Endothelial cell of umbilical vein (primary cell): ENCODE measurements at regions not wholly inside any gene's neighbourhood (a gene's known extent, or its start where the extent isn't known, plus 50 kb on each side); places are given as distances from the start of the nearest gene placed in this dataset.
"Not testable (repeated sequence)": the region's sequence is repeated elsewhere in the genome, so short reads cannot be mapped to it uniquely, and the experiment has no call there.

ENCODE experiments used
- BruUV-seq: library from RNA; stranded (reverse); fragments of 400-500 nt; replicated peaks from 2 replicates; lab custom pipeline; 2021; lab: Mats Ljungman, UMichigan
- CTCF ChIA-PET: fragments of 300-600, 350-600 bp; sonication (Branson Sonifier 250); formaldehyde crosslinking; loops from one replicate; lab custom pipeline; 2021; ENCODE audit warnings: antibody characterized with exemption, inconsistent platforms; lab: Charles Lee
- POLR2A ChIA-PET: fragments of 300-600, 350-600 bp; sonication (Branson Sonifier 250); formaldehyde crosslinking; loops from one replicate; lab custom pipeline; 2021; ENCODE audit warnings: antibody characterized with exemption, inconsistent platforms; lab: Charles Lee
- DNase-seq: peaks from one replicate; pipeline ENCODE4 v3.0.0-alpha.2; 2011; ENCODE audit warnings: low read depth, low spot score
- FAIRE-seq: peaks from 2 replicates; lab custom pipeline; 2011; peaks lifted over from hg19 to GRCh38; lab: Jason Lieb, UNC
- H2AFZ ChIP-seq: 2 replicates; pipeline ENCODE4 v1.6.0; 2012; ENCODE audit warnings: low read depth, low read length, control low read depth, inconsistent platforms
- H3K27ac ChIP-seq: 2 replicates; pipeline ENCODE4 v1.5.1; 2011; ENCODE audit warnings: low read depth, mild to moderate bottlenecking, control low read depth, low read length, moderate library complexity; ENCODE audit not compliant: insufficient read depth
- H3K27me3 ChIP-seq, 2 experiments: 2 replicates each; pipeline versions ENCODE4 v1.6.0 to v1.6.1; 2011; ENCODE audit warnings: low read length in 2 of 2, mixed read lengths in 1 of 2; ENCODE audit not compliant: control insufficient read depth in 2 of 2, insufficient read depth in 2 of 2
- H3K36me3 ChIP-seq, 2 experiments: 2 replicates in 1 of 2; 3 replicates in 1 of 2; pipeline ENCODE4 v1.5.1; 2011; ENCODE audit warnings: low read length in 2 of 2, mild to moderate bottlenecking in 1 of 2, moderate library complexity in 1 of 2; ENCODE audit not compliant: control insufficient read depth in 2 of 2, insufficient read depth in 2 of 2; ENCODE audit errors: extremely low read depth in 1 of 2
- H3K4me1 ChIP-seq: 3 replicates; pipeline ENCODE4 v1.5.1; 2011; ENCODE audit warnings: mild to moderate bottlenecking, low read length; ENCODE audit not compliant: control insufficient read depth, insufficient read depth; ENCODE audit errors: extremely low read depth
- H3K4me2 ChIP-seq: 2 replicates; pipeline ENCODE4 v1.6.1; 2011; ENCODE audit warnings: low read length, control low read depth, mixed read lengths; ENCODE audit not compliant: insufficient read depth
- H3K4me3 ChIP-seq, 3 experiments: fragments of 200-600 bp in 1 of 3; sonication (generic), shearing (Covaris generic) in 1 of 3; replicated peaks in 1 of 3; 2 replicates each; pipeline ENCODE4 v1.5.1; 2011 to 2016; ENCODE audit warnings: control low read depth in 3 of 3, low read length in 3 of 3, mild to moderate bottlenecking in 2 of 3, inconsistent platforms in 1 of 3, low read depth in 1 of 3, moderate library complexity in 1 of 3; ENCODE audit not compliant: insufficient read depth in 1 of 3
- H3K79me2 ChIP-seq: 2 replicates; pipeline ENCODE4 v1.6.0; 2012; ENCODE audit warnings: low read length, inconsistent platforms; ENCODE audit not compliant: control insufficient read depth, insufficient read depth
- H3K9ac ChIP-seq: replicated peaks from 2 replicates; pipeline ENCODE3; 2011; ENCODE audit warnings: low read length, control low read depth; ENCODE audit not compliant: insufficient read depth; ENCODE audit errors: extremely low read depth
- H3K9me1 ChIP-seq: replicated peaks from 3 replicates; pipeline ENCODE4 v1.6.0; 2011; ENCODE audit warnings: mild to moderate bottlenecking, low read length; ENCODE audit not compliant: control insufficient read depth, insufficient read depth; ENCODE audit errors: extremely low read depth
- H3K9me3 ChIP-seq: replicated peaks from 2 replicates; pipeline ENCODE4 v1.5.1; 2012; ENCODE audit warnings: low read length, inconsistent platforms; ENCODE audit not compliant: control insufficient read depth, insufficient read depth
- H4K20me1 ChIP-seq: replicated peaks from 2 replicates; pipeline ENCODE3; 2011; ENCODE audit warnings: mild to moderate bottlenecking, low read length; ENCODE audit not compliant: control insufficient read depth, insufficient read depth; ENCODE audit errors: extremely low read depth
- dilution Hi-C: fragments of 300-500 bp; cut with MboI; formaldehyde crosslinking; loops from one replicate; pipeline ENCODE4 v1.15.0; 2019; ENCODE audit warnings: low sequenced_read_pairs; ENCODE audit not compliant: extremely low pct_ligation_motif_present
- intact Hi-C: fragments of 100-400 bp; cut with micrococcal nuclease; formaldehyde crosslinking; loops from one replicate; pipeline ENCODE4 v1.10.0; 2022

DNA sequence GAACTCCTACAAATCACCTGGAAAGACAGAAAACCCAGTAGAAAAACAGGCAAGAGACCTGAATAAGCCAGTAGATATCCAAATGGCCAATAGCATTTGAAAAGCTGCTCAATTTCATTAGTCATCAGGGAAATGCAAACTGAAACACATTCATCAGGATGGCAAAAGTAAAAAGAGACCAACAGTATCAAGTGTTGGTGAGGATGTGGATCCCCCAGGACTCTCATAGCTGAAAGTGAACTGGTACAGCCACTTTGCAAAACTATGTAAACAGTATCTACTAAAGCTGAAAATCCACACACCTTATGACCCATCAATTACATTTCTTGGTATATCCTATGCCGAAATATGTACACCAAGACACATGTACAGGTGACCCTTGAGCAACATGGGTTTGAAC lies 180.4 kb upstream of the IRF2BP2 start:
- H3K27ac ChIP-seq, H3K9ac ChIP-seq, CTCF ChIA-PET, intact Hi-C loops, H4K20me1 ChIP-seq, H3K79me2 ChIP-seq, POLR2A ChIA-PET, H3K9me3 ChIP-seq, FAIRE-seq, H3K4me2 ChIP-seq, H3K27me3 ChIP-seq, H2AFZ ChIP-seq, H3K4me3 ChIP-seq, BruUV-seq, DNase-seq, dilution Hi-C loops, H3K9me1 ChIP-seq, H3K4me1 ChIP-seq, H3K36me3 ChIP-seq: not testable (repeated sequence)

GRCh38 chr1:234787011-234787584 lies 177.1 kb upstream of the IRF2BP2 start:
- BruUV-seq, H3K4me1 ChIP-seq, H3K9me3 ChIP-seq, H3K27me3 ChIP-seq, CTCF ChIA-PET, intact Hi-C loops, POLR2A ChIA-PET, H3K4me3 ChIP-seq, DNase-seq, H3K36me3 ChIP-seq, H3K79me2 ChIP-seq, dilution Hi-C loops, H3K27ac ChIP-seq, H3K9ac ChIP-seq, H4K20me1 ChIP-seq, H2AFZ ChIP-seq, FAIRE-seq, H3K9me1 ChIP-seq, H3K4me2 ChIP-seq: not testable (repeated sequence)

GRCh38 chr1:234785922-234786321 lies 175.9 kb upstream of the IRF2BP2 start:
- H3K27ac ChIP-seq, H3K4me1 ChIP-seq, H3K4me2 ChIP-seq, H4K20me1 ChIP-seq, DNase-seq, CTCF ChIA-PET, H3K79me2 ChIP-seq, intact Hi-C loops, H3K9ac ChIP-seq, dilution Hi-C loops, H3K4me3 ChIP-seq, FAIRE-seq, H3K9me3 ChIP-seq, H3K27me3 ChIP-seq, H3K36me3 ChIP-seq, BruUV-seq, H2AFZ ChIP-seq, H3K9me1 ChIP-seq, POLR2A ChIA-PET: not testable (repeated sequence)

DNA sequence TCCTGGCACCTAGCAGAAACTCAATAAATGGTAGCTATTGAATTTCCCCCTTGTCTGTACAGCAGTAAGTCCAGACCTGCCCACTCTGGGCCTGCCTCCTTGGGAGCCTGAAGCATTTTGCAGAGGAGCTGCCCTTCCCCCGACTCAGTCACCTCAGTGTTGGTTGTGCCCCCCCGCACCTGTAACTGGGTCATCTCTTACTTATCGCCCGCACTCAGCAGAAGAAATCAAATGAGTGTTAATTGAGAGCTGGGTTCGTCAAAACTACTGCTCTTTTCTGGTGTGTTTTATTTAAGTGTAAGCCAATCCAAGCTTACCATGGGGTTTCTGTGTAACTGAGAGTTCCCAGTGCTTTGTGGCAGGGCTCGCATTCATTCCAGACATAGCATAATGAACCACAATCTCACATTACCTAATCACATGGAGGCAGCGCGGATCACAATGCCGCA lies 175.5 kb upstream of the IRF2BP2 start:
- H3K9ac ChIP-seq, H3K79me2 ChIP-seq, FAIRE-seq, H3K4me3 ChIP-seq, POLR2A ChIA-PET, H2AFZ ChIP-seq, H3K4me2 ChIP-seq, H4K20me1 ChIP-seq, H3K36me3 ChIP-seq, H3K9me1 ChIP-seq, H3K4me1 ChIP-seq, dilution Hi-C loops, DNase-seq, H3K27ac ChIP-seq, H3K9me3 ChIP-seq, BruUV-seq, CTCF ChIA-PET, intact Hi-C loops: not testable (repeated sequence)
- H3K27me3 ChIP-seq = peaks cover 0 to 12% of the 10 kb centered on the region in 2 experiments
